H1 (cell line): ENCODE measurements at regions not wholly inside any gene's neighbourhood (a gene's known extent, or its start where the extent isn't known, plus 50 kb on each side); places are given as distances from the start of the nearest gene placed in this dataset.

Source experiments
- CTCF ChIA-PET: fragments of 300-600 bp; sonication (Branson Sonifier 250); formaldehyde crosslinking; loops from one replicate; lab custom pipeline; 2021; ENCODE audit not compliant: partially characterized antibody; lab: Charles Lee
- POLR2A ChIA-PET: fragments of 300-600 bp; sonication (Branson Sonifier 250); formaldehyde crosslinking; loops from one replicate; lab custom pipeline; 2021; ENCODE audit warnings: inconsistent platforms; ENCODE audit not compliant: partially characterized antibody; lab: Charles Lee
- DNase-seq, 2 experiments: peaks; one replicate each; pipeline versions ENCODE4 v3.0.0 to v3.0.0-alpha.2; 2010 to 2022; ENCODE audit warnings: low spot score in 2 of 2, low read depth in 1 of 2, mixed read lengths in 1 of 2
- FAIRE-seq: peaks from 2 replicates; lab custom pipeline; 2011; peaks lifted over from hg19 to GRCh38; lab: Jason Lieb, UNC
- H2AFZ ChIP-seq: 2 replicates; pipeline ENCODE4 v1.8.1; 2012; ENCODE audit warnings: low read length, inconsistent platforms
- H2AK5ac ChIP-seq: 2 replicates; pipeline ENCODE4 v1.6.1; 2013; ENCODE audit warnings: low read depth, low read length
- H2BK120ac ChIP-seq: replicated peaks from 2 replicates; pipeline ENCODE3; 2013; ENCODE audit warnings: low read depth, low read length, inconsistent platforms
- H2BK12ac ChIP-seq: 2 replicates; pipeline ENCODE4 v1.6.1; 2013; ENCODE audit warnings: low read depth, low read length
- H2BK15ac ChIP-seq: 2 replicates; pipeline ENCODE4 v1.6.1; 2013; ENCODE audit warnings: low read length
- H2BK20ac ChIP-seq: 2 replicates; pipeline ENCODE4 v1.6.1; 2013; ENCODE audit warnings: low read length
- H2BK5ac ChIP-seq: 2 replicates; pipeline ENCODE4 v1.6.1; 2013; ENCODE audit warnings: low read depth, low read length
- H3K14ac ChIP-seq: 2 replicates; pipeline ENCODE4 v1.6.1; 2013; ENCODE audit warnings: inconsistent platforms; ENCODE audit not compliant: insufficient read length
- H3K18ac ChIP-seq: 2 replicates; pipeline ENCODE4 v1.6.1; 2013; ENCODE audit warnings: low read length; ENCODE audit errors: extremely low read depth
- H3K23ac ChIP-seq: 2 replicates; pipeline ENCODE4 v1.6.1; 2013; ENCODE audit warnings: inconsistent platforms; ENCODE audit not compliant: insufficient read length
- H3K23me2 ChIP-seq: 2 replicates; pipeline ENCODE4 v1.6.1; 2013; ENCODE audit warnings: low read depth, low read length
- H3K27ac ChIP-seq: 2 replicates; pipeline ENCODE4 v1.6.1; 2011; ENCODE audit warnings: low read depth, low read length, inconsistent platforms
- H3K27me3 ChIP-seq, 4 experiments: replicated peaks in 1 of 4; 1 replicate in 1 of 4; 2 replicates in 3 of 4; pipeline versions ENCODE4 v1.6.1 to v1.8.1; 2011 to 2013; ENCODE audit warnings: low read length in 3 of 4, mild to moderate bottlenecking in 3 of 4, inconsistent platforms in 2 of 4, mixed read lengths in 2 of 4, moderate library complexity in 1 of 4; ENCODE audit not compliant: control insufficient read depth in 3 of 4, insufficient read depth in 3 of 4; ENCODE audit errors: extremely low read depth in 1 of 4
- H3K36me3 ChIP-seq, 4 experiments: 2 replicates each; pipeline versions ENCODE4 v1.6.1 to v1.8.1; 2011 to 2013; ENCODE audit warnings: mild to moderate bottlenecking in 4 of 4, low read length in 3 of 4, moderate library complexity in 2 of 4, control low read depth in 1 of 4, inconsistent platforms in 1 of 4; ENCODE audit not compliant: insufficient read depth in 4 of 4, control insufficient read depth in 2 of 4
- H3K4ac ChIP-seq: replicated peaks from 2 replicates; pipeline ENCODE3; 2013; ENCODE audit warnings: low read length, low read depth, mixed read lengths, inconsistent platforms; ENCODE audit not compliant: insufficient read length
- H3K4me1 ChIP-seq, 4 experiments: replicated peaks in 1 of 4; 1 replicate in 1 of 4; 2 replicates in 3 of 4; pipeline versions ENCODE4 v1.6.1 to v1.8.1; 2011 to 2013; ENCODE audit warnings: low read length in 3 of 4, inconsistent platforms in 2 of 4, mixed read lengths in 1 of 4; ENCODE audit not compliant: insufficient read depth in 4 of 4, control insufficient read depth in 3 of 4
- H3K4me2 ChIP-seq, 2 experiments: 2 replicates each; pipeline versions ENCODE4 v1.6.1 to v1.8.1; 2011 to 2013; ENCODE audit warnings: low read depth in 2 of 2, low read length in 2 of 2, control low read depth in 1 of 2, inconsistent platforms in 1 of 2, mild to moderate bottlenecking in 1 of 2; ENCODE audit not compliant: insufficient read depth in 1 of 2
- H3K4me3 ChIP-seq, 4 experiments: fragments of 200-600, 300-600 bp in 1 of 4; sonication (generic), shearing (Covaris generic), sonication (Bioruptor Twin) in 1 of 4; 2 replicates each; pipeline versions ENCODE4 v1.5.1 to v1.8.1; 2011 to 2016; ENCODE audit warnings: low read length in 4 of 4, low read depth in 3 of 4, control low read depth in 2 of 4, inconsistent platforms in 2 of 4, mild to moderate bottlenecking in 2 of 4, mixed read lengths in 1 of 4, moderate library complexity in 1 of 4; ENCODE audit not compliant: insufficient read depth in 2 of 4; ENCODE audit errors: extremely low read depth in 1 of 4
- H3K56ac ChIP-seq: replicated peaks from 2 replicates; pipeline ENCODE3; 2013; ENCODE audit warnings: low read depth, mild to moderate bottlenecking, mixed read lengths, low read length, inconsistent platforms; ENCODE audit not compliant: insufficient read length
- H3K79me1 ChIP-seq: 2 replicates; pipeline ENCODE4 v1.6.1; 2013; ENCODE audit warnings: low read depth, low read length, control low read depth
- H3K79me2 ChIP-seq, 2 experiments: 2 replicates each; pipeline versions ENCODE4 v1.6.1 to v1.8.1; 2012 to 2013; ENCODE audit warnings: low read length in 2 of 2, mild to moderate bottlenecking in 2 of 2, inconsistent platforms in 1 of 2; ENCODE audit not compliant: insufficient read depth in 2 of 2, control insufficient read depth in 1 of 2
- H3K9ac ChIP-seq, 4 experiments: replicated peaks in 1 of 4; 1 replicate in 1 of 4; 2 replicates in 3 of 4; pipeline versions ENCODE4 v1.6.1 to v1.8.1; 2011 to 2013; ENCODE audit warnings: low read depth in 3 of 4, low read length in 3 of 4, control low read depth in 2 of 4, mild to moderate bottlenecking in 2 of 4, moderate library complexity in 2 of 4, inconsistent platforms in 1 of 4; ENCODE audit errors: extremely low read depth in 1 of 4
- H3K9me3 ChIP-seq, 2 experiments: 2 replicates each; pipeline versions ENCODE4 v1.6.1 to v1.8.1; 2012 to 2013; ENCODE audit warnings: mild to moderate bottlenecking in 2 of 2, moderate library complexity in 2 of 2, control low read depth in 1 of 2, inconsistent platforms in 1 of 2, low read depth in 1 of 2, low read length in 1 of 2, mixed read lengths in 1 of 2; ENCODE audit not compliant: insufficient read depth in 2 of 2
- H4K20me1 ChIP-seq, 2 experiments: replicated peaks in 1 of 2; 2 replicates each; pipeline versions ENCODE3 to v1.8.1; 2011 to 2013; ENCODE audit warnings: inconsistent platforms in 2 of 2, low read length in 2 of 2, mild to moderate bottlenecking in 1 of 2; ENCODE audit not compliant: insufficient read depth in 2 of 2, control insufficient read depth in 1 of 2
- H4K5ac ChIP-seq: 2 replicates; pipeline ENCODE4 v1.6.1; 2013; ENCODE audit warnings: low read length, low read depth, mixed read lengths, inconsistent platforms; ENCODE audit not compliant: insufficient read length
- H4K8ac ChIP-seq: 2 replicates; pipeline ENCODE4 v1.8.0; 2013; ENCODE audit warnings: mild to moderate bottlenecking, moderate library complexity, low read length, inconsistent platforms; ENCODE audit not compliant: insufficient read depth; ENCODE audit errors: extremely low read depth
- H4K91ac ChIP-seq: replicated peaks from 2 replicates; pipeline ENCODE3; 2013; ENCODE audit warnings: low read length, mixed read lengths, inconsistent platforms; ENCODE audit not compliant: insufficient read length
- BACH1 ChIP-seq: IDR thresholded peaks from 2 replicates; pipeline ENCODE4 v1.6.1; 2012; ENCODE audit warnings: low read length, improper control_type of control experiment
- CEBPB ChIP-seq: IDR thresholded peaks from 2 replicates; pipeline ENCODE4 v1.6.1; 2012; ENCODE audit warnings: low read depth, low read length
- MAFK ChIP-seq: IDR thresholded peaks from 2 replicates; pipeline ENCODE4 v1.6.1; 2012; ENCODE audit warnings: low read depth, mild to moderate bottlenecking, improper control_type of control experiment, low read length
- POLR2AphosphoS5 ChIP-seq: IDR thresholded peaks from 2 replicates; pipeline ENCODE4 v1.6.1; 2011; ENCODE audit warnings: low read depth, low read length
- SIX5 ChIP-seq: IDR thresholded peaks from 2 replicates; pipeline ENCODE4 v1.6.1; 2011; ENCODE audit warnings: mild to moderate bottlenecking, low read depth, low read length
- WGBS, 2 experiments: shearing (Covaris generic) in 1 of 2; methylation state at CpG; one replicate each; pipeline versions ENCODE4 v1.1.6 to v1.1.7; 2013 to 2015; ENCODE audit warnings: low lambda C conversion rate in 2 of 2, mixed read lengths in 2 of 2, inconsistent platforms in 1 of 2, low coverage in 1 of 2, missing lambda C conversion rate in 1 of 2; ENCODE audit not compliant: insufficient replicate concordance in 2 of 2, insufficient coverage in 1 of 2, insufficient read length in 1 of 2; ENCODE audit errors: extremely low coverage in 1 of 2, missing lambda C conversion rate in 1 of 2; 5-methylcytosine and 5-hydroxymethylcytosine counted together

DNA sequence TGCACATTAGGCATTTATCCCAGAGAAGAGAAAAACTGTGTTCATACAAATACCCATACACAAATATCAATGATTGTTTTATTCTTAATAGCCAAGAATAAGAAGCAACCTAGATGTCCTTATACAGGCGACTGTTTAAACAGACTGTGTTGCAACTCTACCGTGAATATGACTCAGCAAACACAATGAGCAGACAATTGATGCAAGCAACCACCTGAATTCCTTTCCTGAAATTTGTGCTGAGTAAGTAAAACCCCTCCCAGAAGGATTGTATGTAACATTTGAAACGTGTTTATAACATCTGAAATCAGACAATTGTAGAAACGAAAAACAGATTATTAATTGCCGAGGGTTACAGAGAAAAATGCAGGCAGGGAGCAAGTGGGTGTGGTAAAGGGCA is 621.9 kb upstream of the SOX11 start:
- Histone ChIP-seq H3K4ac (no peak overlapping the region), H3K4me2 (no peak overlapping the region), H3K23ac (no peak overlapping the region)

More for the DNA sequence above, 621.9 kb upstream of the SOX11 start:
- H2BK120ac ChIP-seq: no peak overlapping the region
- TF ChIP-seq CEBPB (peak; percentile 81), MAFK (peak; percentile 82), POLR2AphosphoS5 (no peak), SIX5 (no peak), BACH1 (peak; percentile 96)
- no peak overlapping the region for H2BK20ac ChIP-seq
- peaks cover under 1 to 4% (median 2%) of the 10 kb centered on the region in 4 experiments; a peak in 4 of 7 replicates for H3K4me1 ChIP-seq
- H3K9ac ChIP-seq: no peak overlapping the region
- H3K79me1 ChIP-seq: no peaks in the 10 kb centered on the region
- H3K27me3 ChIP-seq: no peaks in the 10 kb centered on the region
- no peak overlapping the region for H4K5ac ChIP-seq
- no peak overlapping the region for H3K14ac ChIP-seq
- no peak overlapping the region for H2AK5ac ChIP-seq
- H3K23me2 ChIP-seq: peaks cover 3% of the 10 kb centered on the region; the same call in 1 of the 2 replicates
- H2BK15ac ChIP-seq: no peak overlapping the region
- H2BK12ac ChIP-seq: no peak overlapping the region
- H2AFZ ChIP-seq: 0 out of 2 replicates have a peak overlapping the region, but pooled peaks have one; percentile 6
- H3K18ac ChIP-seq: no peak overlapping the region
- POLR2A ChIA-PET: no interaction called here
- H4K8ac ChIP-seq: no peak overlapping the region
- no peaks in the 10 kb centered on the region for H4K20me1 ChIP-seq
- no peaks in the 10 kb centered on the region for H3K9me3 ChIP-seq
- H3K4me3 ChIP-seq: no peak overlapping the region
- FAIRE-seq: no peak
- H3K56ac ChIP-seq: no peak overlapping the region
- H3K27ac ChIP-seq: no peak overlapping the region
- CTCF ChIA-PET: no interaction called here
- no peak overlapping the region for H2BK5ac ChIP-seq
- WGBS, 2 experiments: 79% methylated on average over 5 of the region's 5 CpGs; no CpG with 5 or more reads in 1 of the 2 experiments
- H3K79me2 ChIP-seq: no peaks in the 10 kb centered on the region
- H4K91ac ChIP-seq: no peak overlapping the region
- H3K36me3 ChIP-seq: no peaks in the 10 kb centered on the region
- no peak for DNase-seq
